GM23248 (cell line): ENCODE measurements at regions not wholly inside any gene's neighbourhood (a gene's known extent, or its start where the extent isn't known, plus 50 kb on each side); places are given as distances from the start of the nearest gene placed in this dataset.

Experiments used
- DNase-seq: peaks from one replicate; pipeline ENCODE4 v3.0.0-alpha.2; 2015
- H2AFZ ChIP-seq: fragments of 200-600 bp; sonication (generic); 2 replicates; pipeline ENCODE4 v1.6.1; 2016; ENCODE audit warnings: antibody characterized with exemption
- H3F3A ChIP-seq: fragments of 200-600 bp; sonication (generic); 2 replicates; pipeline ENCODE4 v1.6.1; 2016; ENCODE audit warnings: mild to moderate bottlenecking, antibody characterized with exemption, mixed run types; ENCODE audit not compliant: insufficient read depth
- H3K27ac ChIP-seq: fragments of 200-600 bp; sonication (generic); 2 replicates; pipeline ENCODE4 v1.5.1; 2016; ENCODE audit warnings: mild to moderate bottlenecking
- H3K27me3 ChIP-seq: fragments of 200-600 bp; sonication (generic); replicated peaks from 2 replicates; pipeline ENCODE4 v1.6.1; 2016; ENCODE audit warnings: mild to moderate bottlenecking; ENCODE audit not compliant: insufficient read depth
- H3K36me3 ChIP-seq: fragments of 200-600 bp; sonication (generic); 2 replicates; pipeline ENCODE4 v1.6.1; 2016; ENCODE audit warnings: low read depth, mild to moderate bottlenecking
- H3K4me1 ChIP-seq: fragments of 200-600 bp; sonication (generic); 2 replicates; pipeline ENCODE4 v1.6.1; 2016; ENCODE audit warnings: mild to moderate bottlenecking; ENCODE audit not compliant: insufficient read depth
- H3K4me2 ChIP-seq: fragments of 200-600 bp; sonication (generic); one replicate; pipeline ENCODE4 v1.6.1; 2016; ENCODE audit warnings: mild to moderate bottlenecking; ENCODE audit not compliant: unreplicated experiment
- H3K4me3 ChIP-seq: fragments of 200-600 bp; sonication (generic); 2 replicates; pipeline ENCODE4 v1.5.1; 2016; ENCODE audit warnings: mild to moderate bottlenecking
- H3K79me2 ChIP-seq: fragments of 200-600 bp; sonication (generic); 2 replicates; pipeline ENCODE4 v1.6.1; 2016; ENCODE audit warnings: mild to moderate bottlenecking; ENCODE audit not compliant: insufficient read depth
- H3K9ac ChIP-seq: fragments of 200-600 bp; sonication (generic); 2 replicates; pipeline ENCODE4 v1.6.1; 2016; ENCODE audit warnings: mild to moderate bottlenecking
- H3K9me2 ChIP-seq: fragments of 200-600 bp; sonication (generic); 2 replicates; pipeline ENCODE4 v1.6.1; 2016; ENCODE audit warnings: mixed run types, mild to moderate bottlenecking, moderate library complexity; ENCODE audit not compliant: insufficient read depth
- H3K9me3 ChIP-seq: fragments of 200-600 bp; sonication (generic); one replicate; pipeline ENCODE4 v1.6.1; 2017; ENCODE audit warnings: low read depth
- H4K20me1 ChIP-seq: fragments of 200-600 bp; sonication (generic); 2 replicates; pipeline ENCODE4 v1.6.0; 2016; ENCODE audit not compliant: insufficient read depth
- EZH2 ChIP-seq: fragments of 200-600 bp; sonication (generic); IDR thresholded peaks from 2 replicates; pipeline ENCODE4 v1.6.1; 2018; ENCODE audit warnings: antibody characterized with exemption, mild to moderate bottlenecking; ENCODE audit not compliant: insufficient read depth, poor library complexity, severe bottlenecking
- EZH2phosphoT487 ChIP-seq: fragments of 200-600 bp; sonication (generic); IDR thresholded peaks from 2 replicates; pipeline ENCODE4 v1.6.1; 2018; ENCODE audit warnings: antibody characterized with exemption, moderate library complexity, mild to moderate bottlenecking, low read depth; ENCODE audit not compliant: insufficient read depth
- WGBS, 2 experiments: methylation state at CpG; one replicate each; pipeline ENCODE4 v1.1.6; 2015 to 2017; ENCODE audit warnings: low lambda C conversion rate in 2 of 2, low coverage in 1 of 2; ENCODE audit errors: missing lambda C conversion rate in 2 of 2; 5-methylcytosine and 5-hydroxymethylcytosine counted together
- in situ Hi-C: fragments of 300-500 bp; cut with MboI; formaldehyde crosslinking; loops from 2 replicates; pipeline ENCODE4 v1.15.0; 2020

DNA sequence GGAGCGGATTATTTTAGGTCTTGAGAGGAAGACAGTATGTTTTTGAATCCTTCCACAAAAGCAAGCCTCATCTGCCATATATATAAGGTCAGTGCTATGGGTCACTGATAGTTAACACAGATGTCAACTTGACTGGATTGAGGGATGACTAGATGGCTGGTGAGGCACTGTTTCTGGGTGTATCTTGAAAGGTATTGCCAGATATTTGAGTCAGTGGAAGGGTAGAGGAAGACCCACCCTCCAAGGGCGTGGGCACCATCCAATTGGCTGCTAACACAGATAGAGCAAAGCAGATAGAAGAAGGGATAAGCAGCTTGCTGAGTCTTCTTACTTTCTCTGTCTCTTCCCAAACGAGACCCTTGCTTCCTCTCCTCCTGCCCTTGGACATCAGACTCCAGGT is 185.0 kb upstream of the BTG1 start:
- H3K27me3 ChIP-seq: no peaks in the 10 kb centered on the region
- 52 to 71% methylated on average over 3 of the region's 3 CpGs for whole genome bisulfite sequencing, 2 experiments
- no peaks in the 10 kb centered on the region for H3K36me3 ChIP-seq
- H3F3A ChIP-seq: no peaks in the 10 kb centered on the region
- no peaks in the 10 kb centered on the region for H3K9me3 ChIP-seq
- no peaks in the 10 kb centered on the region for H4K20me1 ChIP-seq
- DNase-seq: no peak
- no peak overlapping the region for H3K9ac ChIP-seq
- H3K4me3 ChIP-seq: no peak overlapping the region
- in situ Hi-C loops: no loop called here
- H3K27ac ChIP-seq: no peak overlapping the region
- H2AFZ ChIP-seq: no peak overlapping the region
- no peak overlapping the region for H3K4me2 ChIP-seq
- TF ChIP-seq EZH2 (no peak), EZH2phosphoT487 (no peak)
- H3K9me2 ChIP-seq: no peaks in the 10 kb centered on the region
- no peaks in the 10 kb centered on the region for H3K4me1 ChIP-seq
- H3K79me2 ChIP-seq: no peaks in the 10 kb centered on the region

DNA sequence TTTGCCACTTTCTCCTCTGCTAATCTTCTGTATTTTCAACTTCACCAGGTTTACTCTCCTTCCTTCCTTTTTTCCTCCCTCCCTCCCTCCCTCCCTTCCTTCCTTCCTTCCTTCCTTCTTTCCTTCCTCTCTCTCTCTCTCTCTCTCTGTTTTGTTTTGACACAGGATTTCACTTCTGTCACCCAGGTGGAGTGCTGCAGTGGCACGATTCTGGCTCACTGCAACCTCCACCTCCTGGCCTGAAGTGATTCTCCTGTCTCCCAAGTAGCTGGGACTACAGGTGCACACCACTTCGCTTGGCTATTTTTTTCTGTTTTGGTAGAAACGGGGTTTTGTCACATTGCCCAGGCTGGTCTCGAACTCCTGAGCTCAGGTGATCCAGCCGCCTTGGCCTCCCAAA is 181.2 kb upstream of the BTG1 start:
- Histone ChIP-seq H2AFZ (no peak overlapping the region), H3K36me3 (no peaks in the 10 kb centered on the region), H3F3A (no peaks in the 10 kb centered on the region), H3K27me3 (no peaks in the 10 kb centered on the region), H3K9ac (no peak overlapping the region), H3K4me3 (no peak overlapping the region), H3K4me1 (no peaks in the 10 kb centered on the region), H3K9me2 (no peaks in the 10 kb centered on the region), H4K20me1 (no peaks in the 10 kb centered on the region), H3K4me2 (no peak overlapping the region), H3K27ac (no peak overlapping the region), H3K9me3 (no peaks in the 10 kb centered on the region), H3K79me2 (no peaks in the 10 kb centered on the region)
- no peak for DNase-seq
- TF ChIP-seq EZH2 (no peak), EZH2phosphoT487 (no peak)
- in situ Hi-C loops: no loop called here
- WGBS, 2 experiments: 69 to 72% methylated on average over 5 of the region's 5 CpGs

DNA sequence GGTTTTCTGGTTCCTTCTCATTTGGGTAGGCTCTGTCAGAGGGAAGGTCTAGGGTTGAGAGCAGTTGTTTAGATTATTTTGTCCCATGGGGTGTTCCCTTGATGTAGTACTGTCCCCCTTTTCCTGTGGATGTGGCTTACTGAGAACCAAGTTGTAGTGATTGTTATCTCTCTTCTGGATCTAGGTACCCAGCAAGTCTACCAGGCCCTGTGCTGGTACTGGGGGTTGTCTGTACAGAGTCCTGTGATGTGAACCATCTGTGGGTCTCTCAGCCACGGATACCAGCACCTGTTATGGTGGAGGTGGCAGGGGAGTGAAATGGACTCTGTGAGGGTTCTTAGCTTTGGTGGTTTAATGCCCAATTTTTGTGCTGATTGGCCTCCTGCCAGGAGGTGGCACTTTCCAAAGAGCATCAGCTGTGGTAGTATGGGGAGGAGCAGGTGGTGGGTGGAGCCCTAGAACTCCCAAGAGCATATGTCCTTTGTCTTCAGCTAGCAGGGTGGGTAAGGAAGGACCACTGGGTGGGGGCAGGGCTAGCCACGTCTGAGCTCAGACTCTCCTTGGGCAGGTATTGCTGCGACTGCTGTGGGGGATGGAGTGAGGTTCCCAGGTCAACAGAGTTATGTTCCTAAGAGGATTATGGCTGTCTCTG is 179.3 kb upstream of the BTG1 start:
- H3K9me2 ChIP-seq: no peaks in the 10 kb centered on the region
- H3K4me2 ChIP-seq: no peak overlapping the region
- no peaks in the 10 kb centered on the region for H3K36me3 ChIP-seq
- no peak for TF ChIP-seq EZH2phosphoT487
- TF ChIP-seq EZH2: no peak
- 34 to 49% methylated on average over 3 of the region's 3 CpGs for WGBS, 2 experiments
- no peaks in the 10 kb centered on the region for H3K27me3 ChIP-seq
- no peak overlapping the region for H3K27ac ChIP-seq
- no peaks in the 10 kb centered on the region for H3K9me3 ChIP-seq
- DNase-seq: no peak
- no peak overlapping the region for H3K9ac ChIP-seq
- H3K4me1 ChIP-seq: no peaks in the 10 kb centered on the region
- in situ Hi-C loops: no loop called here
- no peaks in the 10 kb centered on the region for H3F3A ChIP-seq
- H4K20me1 ChIP-seq: no peaks in the 10 kb centered on the region
- H2AFZ ChIP-seq: no peak overlapping the region
- no peak overlapping the region for H3K4me3 ChIP-seq
- H3K79me2 ChIP-seq: no peaks in the 10 kb centered on the region

DNA sequence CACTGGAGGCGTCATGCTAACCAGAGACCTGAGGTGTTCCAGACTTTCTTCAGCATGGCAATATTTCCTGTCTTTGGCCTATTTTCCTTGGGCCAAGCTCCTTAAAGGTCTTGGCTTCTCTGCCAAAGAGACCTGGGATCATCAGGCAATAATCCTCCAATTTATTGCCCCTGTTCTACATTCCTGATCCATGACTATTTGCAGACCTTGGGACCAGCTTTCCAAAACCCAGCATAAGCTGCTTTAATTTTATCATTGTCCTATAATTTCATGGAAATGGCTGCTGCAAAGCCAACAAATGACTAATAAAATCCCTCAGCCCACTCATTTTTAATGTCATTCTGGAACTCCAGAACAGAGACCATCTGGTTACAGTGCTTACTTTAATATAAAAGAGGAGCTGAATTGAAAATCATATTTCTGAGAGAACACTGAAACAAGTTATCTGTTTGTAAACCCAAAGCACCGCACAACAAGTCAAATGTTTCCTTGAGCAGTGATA is 166.9 kb upstream of the BTG1 start:
- TF ChIP-seq EZH2: no peak
- no peak for TF ChIP-seq EZH2phosphoT487
- WGBS, 2 experiments: 74 to 82% methylated on average over 2 of the region's 2 CpGs
- H3K4me3 ChIP-seq: no peak overlapping the region

More for the DNA sequence above, 166.9 kb upstream of the BTG1 start:
- Histone ChIP-seq H3K4me1 (no peaks in the 10 kb centered on the region), H3K9me3 (no peaks in the 10 kb centered on the region), H3F3A (peaks cover 4% of the 10 kb centered on the region; the same call in 1 of the 2 replicates), H3K27me3 (no peaks in the 10 kb centered on the region), H3K36me3 (no peaks in the 10 kb centered on the region), H3K79me2 (no peaks in the 10 kb centered on the region), H3K9ac (no peak overlapping the region), H2AFZ (no peak overlapping the region), H3K4me2 (no peak overlapping the region), H3K27ac (no peak overlapping the region), H4K20me1 (no peaks in the 10 kb centered on the region), H3K9me2 (no peaks in the 10 kb centered on the region)
- DNase-seq: peak; percentile 18
- in situ Hi-C loops: no loop called here
